ENCODE measurements at regions not wholly inside any gene's neighbourhood (a gene's known extent, or its start where the extent isn't known, plus 50 kb on each side); places are given as distances from the start of the nearest gene placed in this dataset.

DNA sequence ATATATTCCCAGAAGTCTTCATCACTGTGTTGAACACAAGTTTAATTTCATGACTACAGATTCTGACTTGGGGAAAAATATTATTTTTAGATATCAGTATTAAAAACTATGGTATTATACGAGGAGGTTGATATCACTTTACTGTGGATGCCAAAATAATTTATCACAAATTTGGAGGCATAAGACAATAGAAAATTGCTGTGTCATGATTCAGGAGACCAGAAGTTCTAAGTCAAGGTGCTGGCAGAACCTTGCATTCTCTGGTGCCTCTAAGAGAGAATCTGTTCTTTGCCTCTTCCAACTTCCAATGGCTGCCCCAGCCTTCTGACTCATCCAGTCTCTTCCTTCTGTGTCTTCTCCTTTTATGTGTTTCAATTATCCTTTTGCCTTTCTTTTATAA lies 325.0 kb upstream of the CNTN4 start:
- TF ChIP-seq, protein P1, sequence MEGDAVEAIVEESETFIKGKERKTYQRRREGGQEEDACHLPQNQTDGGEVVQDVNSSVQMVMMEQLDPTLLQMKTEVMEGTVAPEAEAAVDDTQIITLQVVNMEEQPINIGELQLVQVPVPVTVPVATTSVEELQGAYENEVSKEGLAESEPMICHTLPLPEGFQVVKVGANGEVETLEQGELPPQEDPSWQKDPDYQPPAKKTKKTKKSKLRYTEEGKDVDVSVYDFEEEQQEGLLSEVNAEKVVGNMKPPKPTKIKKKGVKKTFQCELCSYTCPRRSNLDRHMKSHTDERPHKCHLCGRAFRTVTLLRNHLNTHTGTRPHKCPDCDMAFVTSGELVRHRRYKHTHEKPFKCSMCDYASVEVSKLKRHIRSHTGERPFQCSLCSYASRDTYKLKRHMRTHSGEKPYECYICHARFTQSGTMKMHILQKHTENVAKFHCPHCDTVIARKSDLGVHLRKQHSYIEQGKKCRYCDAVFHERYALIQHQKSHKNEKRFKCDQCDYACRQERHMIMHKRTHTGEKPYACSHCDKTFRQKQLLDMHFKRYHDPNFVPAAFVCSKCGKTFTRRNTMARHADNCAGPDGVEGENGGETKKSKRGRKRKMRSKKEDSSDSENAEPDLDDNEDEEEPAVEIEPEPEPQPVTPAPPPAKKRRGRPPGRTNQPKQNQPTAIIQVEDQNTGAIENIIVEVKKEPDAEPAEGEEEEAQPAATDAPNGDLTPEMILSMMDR (IDR thresholded peaks at IDR 0.05): no peak
- no peak for TF ChIP-seq POLR2A (IDR thresholded peaks at IDR 0.05)

All from right lobe of liver (tissue), 4 donors.